ENCODE measurements at regions not wholly inside any gene's neighbourhood (a gene's known extent, or its start where the extent isn't known, plus 50 kb on each side); places are given as distances from the start of the nearest gene placed in this dataset.

DNA sequence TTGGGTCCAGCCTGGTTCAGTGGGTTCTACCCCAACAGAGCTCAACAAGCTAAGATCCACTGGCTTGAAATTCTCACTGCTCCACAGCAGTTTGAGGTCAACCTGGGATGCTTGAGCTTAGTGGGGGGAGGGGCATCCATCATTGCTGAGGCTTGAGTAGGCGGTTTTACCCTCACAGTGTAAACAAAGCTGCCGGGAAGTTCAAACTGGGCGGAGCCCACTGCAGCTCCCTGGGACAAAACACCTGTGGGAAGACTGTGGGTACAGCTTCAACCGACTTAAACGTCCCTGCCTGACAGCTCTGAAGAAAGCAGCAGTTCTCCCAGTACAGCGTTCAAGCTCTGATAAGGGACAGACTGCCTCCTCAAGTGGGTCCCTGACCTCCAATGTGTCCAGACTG, 1161.9 kb downstream of the UQCRFS1 start:
- no peaks in the 10 kb centered on the region for H3K27me3 ChIP-seq (ENCODE audit: low read depth)
- H3K9me3 ChIP-seq (replicated peaks) = peaks cover 8% of the 10 kb centered on the region
- no peak for DNase-seq
- no peaks in the 10 kb centered on the region for H3K36me3 ChIP-seq
- H3K27ac ChIP-seq (replicated peaks) = no peak overlapping the region
- H3K4me3 ChIP-seq = no peak overlapping the region
- intact Hi-C loops (cut with micrococcal nuclease) = no loop called here
- TF ChIP-seq, protein P1, sequence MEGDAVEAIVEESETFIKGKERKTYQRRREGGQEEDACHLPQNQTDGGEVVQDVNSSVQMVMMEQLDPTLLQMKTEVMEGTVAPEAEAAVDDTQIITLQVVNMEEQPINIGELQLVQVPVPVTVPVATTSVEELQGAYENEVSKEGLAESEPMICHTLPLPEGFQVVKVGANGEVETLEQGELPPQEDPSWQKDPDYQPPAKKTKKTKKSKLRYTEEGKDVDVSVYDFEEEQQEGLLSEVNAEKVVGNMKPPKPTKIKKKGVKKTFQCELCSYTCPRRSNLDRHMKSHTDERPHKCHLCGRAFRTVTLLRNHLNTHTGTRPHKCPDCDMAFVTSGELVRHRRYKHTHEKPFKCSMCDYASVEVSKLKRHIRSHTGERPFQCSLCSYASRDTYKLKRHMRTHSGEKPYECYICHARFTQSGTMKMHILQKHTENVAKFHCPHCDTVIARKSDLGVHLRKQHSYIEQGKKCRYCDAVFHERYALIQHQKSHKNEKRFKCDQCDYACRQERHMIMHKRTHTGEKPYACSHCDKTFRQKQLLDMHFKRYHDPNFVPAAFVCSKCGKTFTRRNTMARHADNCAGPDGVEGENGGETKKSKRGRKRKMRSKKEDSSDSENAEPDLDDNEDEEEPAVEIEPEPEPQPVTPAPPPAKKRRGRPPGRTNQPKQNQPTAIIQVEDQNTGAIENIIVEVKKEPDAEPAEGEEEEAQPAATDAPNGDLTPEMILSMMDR (IDR thresholded peaks at IDR 0.05; ENCODE audit: borderline replicate concordance) = no peak
- H3K4me1 ChIP-seq = no peaks in the 10 kb centered on the region

DNA sequence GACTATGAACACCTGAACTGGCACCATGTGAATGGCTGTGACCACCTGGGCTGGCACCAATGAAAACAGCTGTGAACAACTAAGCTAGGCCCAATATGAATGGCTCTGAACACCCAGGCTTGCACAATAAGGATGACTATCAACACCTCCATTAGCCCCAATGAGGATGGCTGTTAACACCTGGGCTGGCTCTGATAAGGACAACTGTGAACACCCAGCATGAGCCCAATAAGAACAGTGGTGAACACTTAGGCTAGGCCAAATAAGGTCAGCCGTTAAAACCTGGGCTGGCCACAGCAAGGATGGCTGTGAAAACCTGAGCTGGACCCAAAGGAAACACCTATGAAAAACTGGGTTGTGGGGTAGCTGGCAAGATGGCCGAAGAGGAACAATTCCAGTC, 1163.1 kb downstream of the UQCRFS1 start:
- Histone ChIP-seq H3K4me1 (no peaks in the 10 kb centered on the region), H3K9me3 (replicated peaks) (peaks cover 8% of the 10 kb centered on the region), H3K27me3 (ENCODE audit: low read depth) (no peaks in the 10 kb centered on the region), H3K4me3 (no peak overlapping the region), H3K27ac (replicated peaks) (no peak overlapping the region), H3K36me3 (no peaks in the 10 kb centered on the region)
- intact Hi-C loops (cut with micrococcal nuclease) = no loop called here
- no peak for DNase-seq
- TF ChIP-seq, protein P1 (IDR thresholded peaks at IDR 0.05; ENCODE audit: borderline replicate concordance) = no peak

DNA sequence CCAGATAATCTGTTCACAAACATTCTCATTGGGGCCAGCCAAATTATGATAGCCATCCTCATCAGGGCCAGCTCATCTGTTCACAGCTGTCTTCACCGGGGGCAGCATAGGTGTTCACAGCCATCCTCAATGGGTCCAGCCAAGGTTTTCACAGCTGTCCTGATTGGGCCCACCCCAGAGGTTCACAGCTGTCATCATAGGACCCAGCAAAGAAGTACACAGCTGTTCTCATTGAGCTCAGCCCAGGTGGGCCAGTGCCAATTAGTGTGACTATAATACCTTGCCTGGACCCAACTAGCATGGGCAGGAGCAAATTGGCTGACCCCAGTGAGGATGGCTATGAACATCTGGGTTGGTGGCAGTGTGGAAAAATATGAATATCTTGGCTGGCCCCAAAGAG, 1166.0 kb downstream of the UQCRFS1 start:
- H3K9me3 ChIP-seq (replicated peaks) = peaks cover 1% of the 10 kb centered on the region
- H3K4me3 ChIP-seq = no peak overlapping the region
- H3K4me1 ChIP-seq = no peaks in the 10 kb centered on the region
- intact Hi-C loops (cut with micrococcal nuclease) = no loop called here
- H3K36me3 ChIP-seq = no peaks in the 10 kb centered on the region
- TF ChIP-seq, protein P1 (IDR thresholded peaks at IDR 0.05; ENCODE audit: borderline replicate concordance) = no peak
- no peak overlapping the region for H3K27ac ChIP-seq (replicated peaks)
- no peak for DNase-seq
- no peaks in the 10 kb centered on the region for H3K27me3 ChIP-seq (ENCODE audit: low read depth)

DNA sequence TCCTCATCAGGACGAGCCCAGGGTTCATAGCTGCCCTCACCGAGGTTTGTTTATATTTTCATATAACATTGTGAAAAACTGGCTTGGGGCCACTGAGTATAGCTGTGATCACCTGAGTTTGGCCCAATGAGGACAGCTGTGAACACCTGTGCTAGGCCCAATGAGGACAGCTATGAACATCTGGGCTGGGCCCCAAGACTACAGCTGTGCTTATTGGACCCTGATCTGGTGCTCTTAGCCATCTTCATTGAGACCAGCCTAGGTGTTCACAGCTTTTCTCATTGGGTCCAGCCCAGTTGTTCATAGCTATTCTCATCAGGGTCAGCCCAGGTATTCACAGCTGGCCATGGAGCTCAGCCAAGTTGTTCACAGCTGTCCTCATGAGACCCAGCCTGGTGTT, 1167.3 kb downstream of the UQCRFS1 start:
- peaks cover 8% of the 10 kb centered on the region for H3K9me3 ChIP-seq (replicated peaks)
- intact Hi-C loops (cut with micrococcal nuclease) = no loop called here
- no peaks in the 10 kb centered on the region for H3K36me3 ChIP-seq
- no peak for DNase-seq
- TF ChIP-seq, protein P1 (IDR thresholded peaks at IDR 0.05; ENCODE audit: borderline replicate concordance) = no peak
- H3K4me1 ChIP-seq = no peaks in the 10 kb centered on the region
- H3K4me3 ChIP-seq = no peak overlapping the region
- H3K27me3 ChIP-seq (ENCODE audit: low read depth) = no peaks in the 10 kb centered on the region
- no peak overlapping the region for H3K27ac ChIP-seq (replicated peaks)

DNA sequence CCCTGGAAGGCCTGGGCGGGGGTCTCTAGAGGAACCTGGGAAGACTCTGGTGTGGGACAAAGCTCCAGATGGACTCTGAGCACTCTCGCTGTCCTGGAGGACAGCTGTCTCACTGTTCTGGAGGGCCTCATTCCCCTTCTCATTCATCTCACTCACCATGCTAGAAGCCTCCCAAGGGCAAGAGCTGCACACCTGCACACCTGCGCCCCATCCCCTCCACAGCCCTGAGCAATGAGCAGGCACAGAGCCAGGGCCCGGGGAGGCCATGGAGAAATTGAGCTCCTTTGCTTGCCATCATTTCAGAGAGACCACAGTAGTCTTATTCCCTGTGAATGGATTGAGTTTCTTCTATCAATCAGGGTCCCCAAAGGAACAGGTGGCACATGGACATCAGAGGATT, 1168.5 kb downstream of the UQCRFS1 start:
- Histone ChIP-seq H3K4me1 (no peaks in the 10 kb centered on the region), H3K9me3 (replicated peaks) (peaks cover 8% of the 10 kb centered on the region), H3K4me3 (no peak overlapping the region), H3K27ac (replicated peaks) (no peak overlapping the region), H3K27me3 (ENCODE audit: low read depth) (no peaks in the 10 kb centered on the region), H3K36me3 (no peaks in the 10 kb centered on the region)
- DNase-seq = no peak
- TF ChIP-seq, protein P1 (IDR thresholded peaks at IDR 0.05; ENCODE audit: borderline replicate concordance) = no peak
- intact Hi-C loops (cut with micrococcal nuclease) = no loop called here

DNA sequence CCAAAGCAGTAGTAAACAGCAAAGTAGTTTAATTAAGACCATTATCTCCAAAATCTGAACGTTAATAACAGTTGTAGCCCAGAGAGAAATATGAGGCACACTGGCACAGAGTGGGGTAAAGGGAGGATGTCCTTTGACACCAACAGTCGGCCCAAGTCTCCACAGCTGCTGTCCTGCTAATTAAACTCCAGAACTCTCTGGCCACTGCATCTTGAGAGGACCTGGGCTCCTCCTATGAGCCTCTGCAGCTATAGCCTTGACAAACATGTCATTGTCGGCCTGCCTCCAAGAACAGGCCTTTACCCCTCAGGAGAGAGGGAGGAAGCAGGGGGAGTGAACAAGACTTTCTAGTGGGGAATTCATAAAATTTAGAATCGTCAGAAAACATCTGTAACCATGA, 1170.4 kb downstream of the UQCRFS1 start:
- no peaks in the 10 kb centered on the region for H3K36me3 ChIP-seq
- intact Hi-C loops (cut with micrococcal nuclease) = no loop called here
- no peak overlapping the region for H3K4me3 ChIP-seq
- H3K4me1 ChIP-seq = no peaks in the 10 kb centered on the region
- TF ChIP-seq, protein P1 (IDR thresholded peaks at IDR 0.05; ENCODE audit: borderline replicate concordance) = no peak
- DNase-seq = no peak
- peaks cover 8% of the 10 kb centered on the region for H3K9me3 ChIP-seq (replicated peaks)
- H3K27me3 ChIP-seq (ENCODE audit: low read depth) = no peaks in the 10 kb centered on the region
- H3K27ac ChIP-seq (replicated peaks) = no peak overlapping the region

Data from left ventricle myocardium inferior (tissue), 1 donor.